ENCODE measurements at regions not wholly inside any gene's neighbourhood (a gene's known extent, or its start where the extent isn't known, plus 50 kb on each side); places are given as distances from the start of the nearest gene placed in this dataset.

- no peak for DNase-seq
Observed at GRCh38 chr10:84801916-84802315, 473.5 kb downstream of the CCSER2 start.

- no peak for DNase-seq
Observed at GRCh38 chr10:84805149-84805548, 476.8 kb downstream of the CCSER2 start.

- no peak for DNase-seq
Observed at GRCh38 chr10:84811113-84811512, 482.7 kb downstream of the CCSER2 start.

GRCh38 chr10:84818961-84819360 is 490.6 kb downstream of the CCSER2 start:
- no peak for DNase-seq

GRCh38 chr10:84820120-84820519 is 491.7 kb downstream of the CCSER2 start:
- DNase-seq: no peak

GRCh38 chr10:84820596-84820995 is 492.2 kb downstream of the CCSER2 start:
- no peak for DNase-seq

GRCh38 chr10:84822931-84823630 is 494.7 kb downstream of the CCSER2 start:
- DNase-seq: no peak

GRCh38 chr10:84824525-84824924 is 496.1 kb downstream of the CCSER2 start:
- DNase-seq: no peak

- no peak for DNase-seq
Observed at GRCh38 chr10:84825330-84825729, 496.9 kb downstream of the CCSER2 start.

GRCh38 chr10:84826704-84827103 is 498.3 kb downstream of the CCSER2 start:
- DNase-seq: no peak

- no peak for DNase-seq
Observed at GRCh38 chr10:84829131-84829530, 500.7 kb downstream of the CCSER2 start.

- no peak for DNase-seq
Observed at GRCh38 chr10:84837041-84837812, 508.8 kb downstream of the CCSER2 start.

GRCh38 chr10:84837877-84838276 is 509.5 kb downstream of the CCSER2 start:
- no peak for DNase-seq

GRCh38 chr10:84838851-84839250 is 510.5 kb downstream of the CCSER2 start:
- DNase-seq: no peak

GRCh38 chr10:84842593-84842992 is 514.2 kb downstream of the CCSER2 start:
- DNase-seq: no peak

- DNase-seq: no peak
Observed at GRCh38 chr10:84844461-84844860, 516.1 kb downstream of the CCSER2 start.

- DNase-seq: no peak
Observed at GRCh38 chr10:84845628-84846261, 517.4 kb downstream of the CCSER2 start.

- DNase-seq: no peak
Observed at GRCh38 chr10:84846658-84847316, 518.4 kb downstream of the CCSER2 start.

GRCh38 chr10:84848967-84849366 is 520.6 kb downstream of the CCSER2 start:
- no peak for DNase-seq

- DNase-seq: no peak
Observed at GRCh38 chr10:84850826-84851225, 522.4 kb downstream of the CCSER2 start.

GRCh38 chr10:84854439-84854838 is 526.0 kb downstream of the CCSER2 start:
- no peak for DNase-seq

- DNase-seq: no peak
Observed at GRCh38 chr10:84860855-84861254, 532.5 kb downstream of the CCSER2 start.

GRCh38 chr10:84862551-84862950 is 534.2 kb downstream of the CCSER2 start:
- DNase-seq: no peak

All from CD4-positive, alpha-beta T cell treated with Interleukin-1 beta for 1 hour (primary cell).